Vagina (tissue), 2 donors: ENCODE measurements at regions not wholly inside any gene's neighbourhood (a gene's known extent, or its start where the extent isn't known, plus 50 kb on each side); places are given as distances from the start of the nearest gene placed in this dataset.
"Not testable (repeated sequence)": the region's sequence is repeated elsewhere in the genome, so short reads cannot be mapped to it uniquely, and the experiment has no call there.

ENCODE experiments used
- POLR2A ChIP-seq, 2 donors: fragments of 450-650 bp; IDR thresholded peaks; one replicate each; pipeline ENCODE4 v1.6.1; 2017; ENCODE audit warnings: antibody characterized with exemption in 2 of 2, mild to moderate bottlenecking in 2 of 2, moderate library complexity in 2 of 2
- POLR2AphosphoS5 ChIP-seq, 2 donors: sonication (generic); formaldehyde crosslinking; IDR thresholded peaks; one replicate each; pipeline ENCODE4 v1.9.0; 2017; ENCODE audit warnings: antibody characterized with exemption in 2 of 2, mild to moderate bottlenecking in 2 of 2, low read depth in 1 of 2; ENCODE audit not compliant: insufficient read depth in 1 of 2
- TF ChIP-seq, protein P1 (sequence below), 3 experiments: fragments of 450-650 bp in 2 of 3; fragments of 200-600 bp in 1 of 3; sonication (generic) in 1 of 3; IDR thresholded peaks; one replicate each; pipeline ENCODE4 v1.5.1; 2017 to 2019; ENCODE audit warnings: antibody characterized with exemption in 3 of 3, mild to moderate bottlenecking in 2 of 3, moderate library complexity in 2 of 3

DNA sequence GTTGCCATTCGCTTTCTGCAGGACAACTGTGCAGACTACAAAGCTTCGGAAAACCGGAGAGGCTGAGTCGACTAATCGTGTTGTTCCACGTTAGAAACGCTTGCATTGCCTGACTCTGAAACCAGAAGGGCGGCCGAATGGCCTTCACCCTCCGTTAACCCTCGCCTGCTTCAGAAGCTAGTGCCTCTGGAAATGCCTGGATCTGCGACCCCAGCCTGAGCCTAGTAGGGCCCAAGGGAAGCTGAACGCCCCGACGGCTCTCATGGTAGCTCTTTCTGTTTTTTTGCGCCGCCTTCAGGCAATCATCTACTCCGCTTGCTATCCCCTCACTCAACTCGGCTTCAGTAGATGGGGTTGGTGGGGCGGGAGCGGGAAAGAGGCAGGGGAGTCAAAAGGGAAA lies 117.3 kb downstream of the PPIAL4A start:
- not testable (repeated sequence) for TF ChIP-seq POLR2A (IDR thresholded peaks at IDR 0.05); POLR2AphosphoS5 (IDR thresholded peaks at IDR 0.05; ENCODE audit: insufficient read depth in 1 of 2, low read depth in 1 of 2)
- TF ChIP-seq, protein P1, sequence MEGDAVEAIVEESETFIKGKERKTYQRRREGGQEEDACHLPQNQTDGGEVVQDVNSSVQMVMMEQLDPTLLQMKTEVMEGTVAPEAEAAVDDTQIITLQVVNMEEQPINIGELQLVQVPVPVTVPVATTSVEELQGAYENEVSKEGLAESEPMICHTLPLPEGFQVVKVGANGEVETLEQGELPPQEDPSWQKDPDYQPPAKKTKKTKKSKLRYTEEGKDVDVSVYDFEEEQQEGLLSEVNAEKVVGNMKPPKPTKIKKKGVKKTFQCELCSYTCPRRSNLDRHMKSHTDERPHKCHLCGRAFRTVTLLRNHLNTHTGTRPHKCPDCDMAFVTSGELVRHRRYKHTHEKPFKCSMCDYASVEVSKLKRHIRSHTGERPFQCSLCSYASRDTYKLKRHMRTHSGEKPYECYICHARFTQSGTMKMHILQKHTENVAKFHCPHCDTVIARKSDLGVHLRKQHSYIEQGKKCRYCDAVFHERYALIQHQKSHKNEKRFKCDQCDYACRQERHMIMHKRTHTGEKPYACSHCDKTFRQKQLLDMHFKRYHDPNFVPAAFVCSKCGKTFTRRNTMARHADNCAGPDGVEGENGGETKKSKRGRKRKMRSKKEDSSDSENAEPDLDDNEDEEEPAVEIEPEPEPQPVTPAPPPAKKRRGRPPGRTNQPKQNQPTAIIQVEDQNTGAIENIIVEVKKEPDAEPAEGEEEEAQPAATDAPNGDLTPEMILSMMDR (IDR thresholded peaks at IDR 0.05), result not testable (repeated sequence)
